GM19025 (cell line): ENCODE measurements at regions not wholly inside any gene's neighbourhood (a gene's known extent, or its start where the extent isn't known, plus 50 kb on each side); places are given as distances from the start of the nearest gene placed in this dataset.
A peak's percentile ranks its signal among the peaks of the same experiment; 100 is the strongest.
"Not testable (repeated sequence)": the region's sequence is repeated elsewhere in the genome, so short reads cannot be mapped to it uniquely, and the experiment has no call there.

Source experiments
- ATAC-seq: cut with Tn5 transposase; IDR thresholded peaks from one replicate; pipeline ENCODE4 v1.9.1; 2021; ENCODE audit warnings: mild to moderate bottlenecking, low read depth, moderate library complexity; ENCODE audit not compliant: unreplicated experiment

DNA sequence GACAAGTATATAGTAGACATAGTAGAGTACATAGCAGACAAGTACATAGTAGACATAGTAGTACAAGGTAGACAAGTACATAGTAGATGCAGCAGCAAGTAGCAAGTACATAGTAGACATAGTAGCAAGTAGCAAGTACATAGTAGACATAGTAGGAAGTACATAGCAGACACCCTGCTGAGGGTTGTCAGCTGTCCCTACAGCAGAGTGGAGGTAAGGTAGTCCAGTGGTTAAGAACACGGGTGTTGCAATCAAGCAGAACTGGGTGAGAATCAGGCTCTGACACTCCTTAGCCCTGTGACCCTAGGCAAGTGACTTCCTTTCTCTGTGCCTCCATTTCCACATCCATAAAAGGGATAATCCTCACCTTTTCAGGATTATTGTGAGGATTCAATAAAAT lies 94.7 kb downstream of the NOG start:
- ATAC-seq = no peak

GRCh38 chr17:56690441-56691291 lies 97.2 kb downstream of the NOG start:
- ATAC-seq = no peak

GRCh38 chr17:56694825-56695224 lies 101.3 kb downstream of the NOG start:
- ATAC-seq = no peak

DNA sequence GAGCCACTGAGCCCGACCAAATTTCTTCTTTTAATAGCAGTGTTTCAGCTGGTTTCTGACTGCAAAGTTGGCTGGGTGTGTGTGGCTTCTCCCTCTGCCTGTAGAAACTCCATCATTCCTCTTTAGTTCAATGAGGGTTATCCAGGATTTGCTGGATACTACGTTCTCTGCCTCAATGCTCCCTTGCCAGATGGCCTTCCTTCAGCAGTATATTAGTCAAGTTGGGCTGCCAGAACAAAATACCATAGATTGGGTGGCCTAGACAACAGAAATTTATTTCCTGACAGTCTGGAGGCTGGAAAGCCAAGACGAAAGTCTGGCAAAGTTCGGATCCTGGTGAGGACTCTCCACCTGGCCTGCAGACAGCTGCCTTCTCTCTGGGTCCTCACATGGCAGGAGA lies 103.7 kb downstream of the NOG start:
- ATAC-seq = no peak

DNA sequence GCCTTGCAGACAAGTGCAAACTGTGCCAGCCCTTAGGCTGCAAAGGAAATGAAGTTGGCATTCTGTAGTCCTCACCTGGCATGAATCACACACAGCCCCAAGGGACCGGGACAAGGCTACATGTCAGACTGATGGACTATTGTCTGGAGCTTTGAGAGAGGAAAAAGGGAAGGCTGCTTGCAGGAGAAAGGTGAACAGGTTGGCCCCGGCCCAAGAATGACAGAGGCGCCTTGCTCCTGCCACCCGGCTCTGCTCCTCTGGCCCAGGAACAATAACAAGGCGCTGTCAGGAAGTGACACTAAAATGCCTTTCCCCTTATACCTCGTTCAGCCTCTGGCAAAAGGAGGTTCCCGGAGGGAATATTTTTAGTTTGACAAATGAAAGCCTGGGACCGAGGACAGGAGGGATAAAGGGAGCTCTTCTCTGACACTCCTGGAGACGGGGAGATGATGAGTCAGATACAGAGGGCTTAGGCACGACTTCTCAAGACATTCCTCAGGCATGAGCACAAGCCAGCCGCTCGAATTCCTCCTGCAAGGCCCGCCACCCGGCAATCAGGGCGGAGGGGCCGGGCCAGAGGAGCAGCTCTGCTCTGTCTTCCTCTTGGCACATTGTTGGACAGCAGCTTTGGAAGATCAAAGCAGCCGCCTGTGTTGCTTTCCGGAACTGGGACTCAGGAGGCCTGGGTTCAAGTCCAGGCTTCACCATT lies 105.8 kb downstream of the NOG start:
- ATAC-seq = no peak

DNA sequence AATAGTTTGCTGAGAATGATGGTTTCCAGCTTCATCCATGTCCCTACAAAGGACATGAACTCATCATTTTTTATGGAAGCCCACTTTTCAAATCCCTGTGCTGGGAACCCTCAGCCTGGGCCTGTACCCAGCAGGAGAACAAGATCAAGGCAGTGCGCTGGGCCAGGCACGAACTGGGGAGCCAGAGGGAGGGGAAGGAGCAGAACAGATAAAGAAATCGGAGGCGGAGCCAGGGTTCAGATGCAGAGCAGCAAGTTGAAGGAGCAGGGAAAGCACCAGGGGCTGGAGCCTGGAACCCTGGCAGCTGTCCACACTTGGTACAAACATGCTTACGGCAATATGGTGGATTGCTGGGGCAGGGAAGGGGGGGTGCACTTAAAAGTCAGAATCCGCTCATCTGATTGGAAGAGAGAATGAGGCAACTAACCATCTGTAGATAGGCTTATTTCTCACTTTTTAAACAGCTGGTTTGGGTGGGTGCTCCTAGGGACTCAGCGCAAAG lies 107.5 kb downstream of the NOG start:
- no peak for ATAC-seq

GRCh38 chr17:56707312-56708219 lies 114.1 kb downstream of the NOG start:
- no peak for ATAC-seq

- no peak for ATAC-seq
Measured at GRCh38 chr17:56708220-56708558, 114.7 kb downstream of the NOG start.

DNA sequence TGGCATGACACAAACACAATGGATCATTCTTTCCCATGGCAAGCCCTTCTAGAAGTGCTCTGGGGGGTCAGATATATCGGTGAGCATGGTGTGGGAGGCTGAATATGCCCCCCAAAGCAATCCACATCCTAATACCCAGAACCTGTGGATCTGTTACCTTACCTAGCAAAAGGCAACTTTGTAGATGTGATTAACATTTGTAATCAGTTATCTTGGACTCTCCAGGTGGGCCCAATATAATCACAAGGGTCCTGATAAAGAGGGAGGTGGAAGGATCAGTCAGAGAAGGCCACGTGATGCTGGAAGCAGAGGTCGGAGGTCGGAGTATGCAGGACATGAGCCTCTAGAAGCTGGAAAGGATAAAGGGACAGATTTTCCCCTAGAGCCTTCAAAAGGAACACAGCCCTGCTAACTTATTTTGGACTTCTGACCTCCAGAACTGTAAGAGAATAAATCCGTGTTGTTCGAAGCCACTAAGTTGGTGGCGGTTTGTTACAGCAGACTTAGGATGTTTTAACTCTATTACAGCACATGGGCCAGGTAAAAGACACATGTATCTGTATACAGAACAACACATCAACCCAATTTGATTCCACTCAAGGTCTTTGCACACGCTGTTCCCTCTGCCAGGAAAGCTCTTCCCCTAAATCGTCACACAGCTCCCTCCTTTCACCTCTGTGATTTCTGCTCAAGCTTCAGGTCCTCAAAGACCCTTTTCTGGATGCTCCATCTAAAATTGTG lies 115.3 kb downstream of the NOG start:
- ATAC-seq = no peak

- no peak for ATAC-seq
Measured at GRCh38 chr17:56710986-56711385, 117.5 kb downstream of the NOG start.

GRCh38 chr17:56715613-56716357 lies 117.9 kb downstream of the C17orf67 start:
- peak; percentile 79 for ATAC-seq

GRCh38 chr17:56717471-56717870 lies 116.2 kb downstream of the C17orf67 start:
- ATAC-seq = no peak

DNA sequence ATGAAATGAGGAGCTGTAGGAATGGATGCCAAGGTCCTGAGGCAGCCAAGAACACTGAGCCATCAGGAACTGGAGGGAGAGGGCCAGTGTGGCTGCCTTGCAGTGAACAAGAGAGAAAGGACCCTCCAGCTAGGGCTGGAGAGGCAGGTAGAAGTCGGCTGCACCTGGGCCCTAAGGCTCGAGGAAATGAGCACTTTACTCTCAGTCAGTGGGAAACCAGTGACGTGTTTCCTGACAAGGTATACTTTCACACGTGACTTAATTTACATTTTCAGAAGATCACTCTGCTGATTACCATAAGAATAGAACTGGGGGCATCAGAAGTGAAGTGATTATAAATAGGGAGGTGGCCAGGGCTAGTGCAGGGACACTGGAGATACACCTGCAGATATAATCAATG lies 115.2 kb downstream of the C17orf67 start:
- ATAC-seq = no peak

DNA sequence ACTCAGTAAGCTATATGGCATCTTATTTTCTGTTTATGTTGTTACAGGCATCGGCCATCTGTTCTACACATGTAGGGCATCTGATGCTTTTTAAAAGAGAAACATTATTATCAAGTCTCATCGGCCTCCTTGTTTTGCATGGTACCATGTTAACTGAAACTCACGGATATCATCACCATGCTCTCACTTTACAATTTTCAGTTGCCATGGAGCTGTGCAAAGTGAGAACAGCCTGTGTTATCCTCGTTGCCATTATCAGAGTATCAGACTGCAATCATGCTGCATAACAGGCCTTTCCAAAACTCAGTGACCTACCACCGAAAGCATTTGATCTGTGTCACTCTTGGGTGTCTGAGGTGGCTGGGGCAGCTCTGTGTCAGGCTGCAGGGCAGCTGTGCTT lies 110.3 kb downstream of the C17orf67 start:
- ATAC-seq = no peak

DNA sequence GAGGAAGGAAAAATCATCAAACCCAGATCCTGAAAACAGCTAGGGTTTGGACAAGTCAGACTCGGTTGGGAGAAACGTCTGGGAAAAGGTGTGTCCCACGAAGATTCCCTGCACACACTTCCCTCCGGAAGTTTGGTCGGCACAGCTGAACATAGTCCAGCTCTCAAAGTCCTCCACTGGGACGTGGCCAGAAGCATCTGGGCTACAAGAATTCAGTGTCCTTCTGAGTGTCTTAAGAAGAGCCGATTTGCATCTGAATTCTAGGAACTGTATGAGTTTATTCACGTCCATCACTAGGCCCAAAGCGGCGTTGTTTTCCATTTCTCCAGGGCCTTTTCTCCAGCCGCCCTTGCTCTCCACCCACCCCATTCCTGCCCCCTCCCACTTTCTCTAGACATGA lies 109.1 kb downstream of the C17orf67 start:
- no peak for ATAC-seq

GRCh38 chr17:56725144-56725543 lies 108.6 kb downstream of the C17orf67 start:
- ATAC-seq = no peak

GRCh38 chr17:56727876-56728617 lies 105.7 kb downstream of the C17orf67 start:
- no peak for ATAC-seq

DNA sequence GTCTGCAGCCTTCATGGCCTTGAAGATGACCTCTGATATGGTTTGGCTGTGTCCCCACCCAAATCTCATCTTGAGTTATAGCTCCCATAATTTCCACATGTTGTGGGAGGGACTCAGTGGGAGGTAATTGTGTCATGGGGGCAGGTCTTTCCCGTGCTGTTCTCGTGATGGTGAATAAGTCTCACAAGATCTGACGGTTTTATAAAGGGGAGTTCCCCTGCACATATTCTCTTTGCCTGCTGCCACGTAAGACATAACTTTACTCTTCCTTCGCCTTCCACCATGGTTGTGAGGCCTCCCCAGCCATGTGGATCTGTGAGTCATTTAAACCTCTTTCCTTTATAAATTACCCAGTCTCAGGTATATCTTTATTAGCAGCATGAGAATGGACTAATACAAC lies 102.6 kb downstream of the C17orf67 start:
- not testable (repeated sequence) for ATAC-seq

DNA sequence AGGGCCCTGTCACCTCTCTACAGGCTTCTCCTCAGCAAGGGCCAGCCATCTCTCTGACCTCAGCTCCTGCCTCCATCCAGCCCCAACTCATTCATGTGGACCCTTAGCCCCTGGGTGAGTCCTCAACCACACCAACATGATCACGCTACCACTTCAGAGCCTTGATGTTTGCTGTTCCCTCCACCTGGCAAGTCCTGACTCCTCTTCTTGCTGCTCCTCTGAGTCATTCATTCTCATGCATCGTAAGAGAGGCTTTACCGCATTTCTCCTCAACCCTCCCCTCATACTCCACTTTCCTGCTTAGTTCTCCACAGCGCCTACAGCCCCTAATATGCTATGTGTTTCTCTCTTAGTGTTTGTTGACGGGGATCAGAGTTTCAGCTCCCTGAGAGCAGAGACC lies 99.9 kb downstream of the C17orf67 start:
- no peak for ATAC-seq
